AG20443 (cell line): ENCODE measurements at regions not wholly inside any gene's neighbourhood (a gene's known extent, or its start where the extent isn't known, plus 50 kb on each side); places are given as distances from the start of the nearest gene placed in this dataset.
"Not testable (repeated sequence)": the region's sequence is repeated elsewhere in the genome, so short reads cannot be mapped to it uniquely, and the experiment has no call there.

ENCODE experiments used
- DNase-seq: peaks from one replicate; pipeline ENCODE4 v3.0.0; 2012; ENCODE audit warnings: low spot score, mixed read lengths

GRCh38 chr2:111251711-111252110 lies 131.0 kb downstream of the BCL2L11 start:
- DNase-seq: no peak

GRCh38 chr2:111252436-111252835 lies 131.7 kb downstream of the BCL2L11 start:
- no peak for DNase-seq

- DNase-seq: not testable (repeated sequence)
Observed at GRCh38 chr2:111254916-111255315, 134.2 kb downstream of the BCL2L11 start.

GRCh38 chr2:111256628-111257027 lies 135.9 kb downstream of the BCL2L11 start:
- DNase-seq: not testable (repeated sequence)

- not testable (repeated sequence) for DNase-seq
Observed at GRCh38 chr2:111257607-111258006, 136.9 kb downstream of the BCL2L11 start.

GRCh38 chr2:111258318-111258717 lies 137.6 kb downstream of the BCL2L11 start:
- not testable (repeated sequence) for DNase-seq

GRCh38 chr2:111262627-111263379 lies 142.1 kb downstream of the BCL2L11 start:
- DNase-seq: not testable (repeated sequence)

GRCh38 chr2:111263380-111264017 lies 142.8 kb downstream of the BCL2L11 start:
- DNase-seq: not testable (repeated sequence)

- DNase-seq: not testable (repeated sequence)
Observed at GRCh38 chr2:111264956-111265355, 144.2 kb downstream of the BCL2L11 start.

GRCh38 chr2:111266556-111266955 lies 145.8 kb downstream of the BCL2L11 start:
- DNase-seq: not testable (repeated sequence)

GRCh38 chr2:111267038-111267437 lies 146.3 kb downstream of the BCL2L11 start:
- DNase-seq: not testable (repeated sequence)

- not testable (repeated sequence) for DNase-seq
Observed at GRCh38 chr2:111269761-111270323, 149.1 kb downstream of the BCL2L11 start.

GRCh38 chr2:111270569-111270968 lies 149.9 kb downstream of the BCL2L11 start:
- DNase-seq: not testable (repeated sequence)

GRCh38 chr2:111271647-111272304 lies 151.1 kb downstream of the BCL2L11 start:
- DNase-seq: not testable (repeated sequence)

GRCh38 chr2:111273007-111273406 lies 152.3 kb downstream of the BCL2L11 start:
- DNase-seq: not testable (repeated sequence)

GRCh38 chr2:111275047-111275853 lies 154.5 kb downstream of the BCL2L11 start:
- DNase-seq: not testable (repeated sequence)

GRCh38 chr2:111275854-111276171 lies 155.1 kb downstream of the BCL2L11 start:
- DNase-seq: not testable (repeated sequence)

GRCh38 chr2:111278133-111278532 lies 157.4 kb downstream of the BCL2L11 start:
- not testable (repeated sequence) for DNase-seq

GRCh38 chr2:111280709-111281286 lies 160.1 kb downstream of the BCL2L11 start:
- DNase-seq: not testable (repeated sequence)

GRCh38 chr2:111282162-111282561 lies 161.4 kb downstream of the BCL2L11 start:
- DNase-seq: not testable (repeated sequence)
